ENCODE measurements at regions not wholly inside any gene's neighbourhood (a gene's known extent, or its start where the extent isn't known, plus 50 kb on each side); places are given as distances from the start of the nearest gene placed in this dataset.

DNA sequence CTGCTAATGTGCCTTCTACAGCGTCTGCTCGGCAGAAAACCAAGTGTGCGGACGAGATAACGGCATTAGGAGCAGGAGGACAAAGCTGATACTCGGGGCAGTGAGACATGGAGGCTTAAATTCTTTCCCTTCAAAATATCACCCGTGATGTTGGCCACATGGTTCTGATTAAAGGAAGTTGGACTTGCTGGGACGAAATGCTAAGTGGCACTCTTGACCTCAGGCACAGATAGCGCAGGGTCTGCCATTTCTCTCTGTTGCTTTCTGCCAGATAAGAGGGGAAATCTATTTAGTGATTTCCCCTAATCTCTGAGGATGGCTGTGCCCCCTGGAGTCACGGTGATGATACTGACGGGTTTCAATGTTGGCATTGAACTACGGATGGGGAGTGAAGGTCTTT lies 509.6 kb upstream of the EEF2KMT start:
- Histone ChIP-seq H3K4me1 (ENCODE audit: control insufficient read depth, insufficient read depth, low read length) (no peaks in the 10 kb centered on the region), H3K56ac (ENCODE audit: extremely low read depth, insufficient read depth, low read length) (no peak overlapping the region), H2BK20ac (ENCODE audit: low read depth, low read length) (no peak overlapping the region), H3K14ac (replicated peaks; ENCODE audit: low read depth, low read length) (no peak overlapping the region), H2AK9ac (replicated peaks; ENCODE audit: low read depth, low read length, poor library complexity) (no peak overlapping the region), H3K18ac (ENCODE audit: low read depth, low read length) (no peak overlapping the region), H4K91ac (ENCODE audit: insufficient read depth, low read depth, low read length) (no peak overlapping the region), H3K4me3 (ENCODE audit: insufficient read depth, low read depth, low read length) (no peak overlapping the region), H2BK15ac (ENCODE audit: low read depth, low read length) (no peak overlapping the region), H3K9me3 (ENCODE audit: control insufficient read depth, insufficient read depth, low read length) (peaks cover 32% of the 10 kb centered on the region), H3K4ac (ENCODE audit: low read depth, low read length) (no peak overlapping the region), H3K27me3 (ENCODE audit: control insufficient read depth, insufficient read depth, low read length) (no peaks in the 10 kb centered on the region), H3K23ac (ENCODE audit: low read depth, low read length) (no peak overlapping the region), H4K5ac (ENCODE audit: low read depth, low read length) (no peak overlapping the region), H2BK120ac (ENCODE audit: low read depth, low read length) (no peak overlapping the region), H2AFZ (replicated peaks; ENCODE audit: low read length, poor library complexity) (no peak overlapping the region), H2AK5ac (ENCODE audit: low read depth, low read length) (no peak overlapping the region), H4K8ac (ENCODE audit: low read depth in 2 of 2, low read length in 2 of 2) (no peak overlapping the region), H3K4me2 (ENCODE audit: low read depth, low read length) (no peak overlapping the region), H3K36me3 (ENCODE audit: control insufficient read depth, insufficient read depth, low read length) (no peaks in the 10 kb centered on the region), H3K27ac (ENCODE audit: insufficient read depth, low read length) (no peak overlapping the region), H3K9ac (ENCODE audit: low read depth, low read length) (no peak overlapping the region), H3K9me1 (ENCODE audit: insufficient read depth, low read length) (no peaks in the 10 kb centered on the region), H4K20me1 (ENCODE audit: insufficient read depth, low read length) (no peaks in the 10 kb centered on the region), H2BK5ac (ENCODE audit: low read depth, low read length, poor library complexity, severe bottlenecking) (no peak overlapping the region), H3K79me1 (ENCODE audit: low read depth in 1 of 2, low read length in 2 of 2) (no peaks in the 10 kb centered on the region)
- ATAC-seq (ENCODE audit: low read depth) (no peak), DNase-seq (no peak)
- BruUV-seq (replicated peaks): no TSS peak
- in situ Hi-C loops (cut with MboI; ENCODE audit: low sequenced_read_pairs) (no loop called here), dilution Hi-C loops (cut with HindIII; ENCODE audit: low sequenced_read_pairs, unreplicated experiment) (no loop called here), intact Hi-C loops (cut with micrococcal nuclease) (no loop called here)
- WGBS, 2 experiments (ENCODE audit: extremely low coverage in 2 of 2, insufficient read length in 1 of 2): no CpG with 5 or more reads among the region's 12 CpGs
- CTCF ChIA-PET: no interaction called here
- POLR2A ChIA-PET (ENCODE audit: unreplicated experiment): no interaction called here
- TF ChIP-seq MXI1 (IDR thresholded peaks at IDR 0.05; ENCODE audit: borderline replicate concordance, low read depth, low read length): no peak
- TF ChIP-seq, protein P1, sequence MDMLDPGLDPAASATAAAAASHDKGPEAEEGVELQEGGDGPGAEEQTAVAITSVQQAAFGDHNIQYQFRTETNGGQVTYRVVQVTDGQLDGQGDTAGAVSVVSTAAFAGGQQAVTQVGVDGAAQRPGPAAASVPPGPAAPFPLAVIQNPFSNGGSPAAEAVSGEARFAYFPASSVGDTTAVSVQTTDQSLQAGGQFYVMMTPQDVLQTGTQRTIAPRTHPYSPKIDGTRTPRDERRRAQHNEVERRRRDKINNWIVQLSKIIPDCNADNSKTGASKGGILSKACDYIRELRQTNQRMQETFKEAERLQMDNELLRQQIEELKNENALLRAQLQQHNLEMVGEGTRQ (IDR thresholded peaks at IDR 0.05; ENCODE audit: low read depth, low read length): no peak
- TF ChIP-seq RCOR1 (IDR thresholded peaks at IDR 0.05; ENCODE audit: insufficient replicate concordance, low read length): no peak
